GM12878 (cell line): ENCODE measurements at regions not wholly inside any gene's neighbourhood (a gene's known extent, or its start where the extent isn't known, plus 50 kb on each side); places are given as distances from the start of the nearest gene placed in this dataset.
"Not testable (repeated sequence)": the region's sequence is repeated elsewhere in the genome, so short reads cannot be mapped to it uniquely, and the experiment has no call there.

ENCODE experiments used
- ATAC-seq: fragments of 200-7000 bp; cut with Tn5 transposase; 3 replicates; pipeline ENCODE4 v1.9.1; 2020; ENCODE audit warnings: mild to moderate bottlenecking, moderate library complexity
- BruUV-seq: library from RNA; stranded (reverse); fragments of 400-500 nt; replicated peaks from 2 replicates; lab custom pipeline; 2021; lab: Mats Ljungman, UMichigan
- CTCF ChIA-PET: fragments of 300-600 bp; sonication (Branson Sonifier 250); formaldehyde crosslinking; extraction: SDS; loops from one replicate; lab custom pipeline; 2021; ENCODE audit warnings: inconsistent platforms; lab: Yijun Ruan, JAX
- POLR2A ChIA-PET: fragments of 350-600 bp; formaldehyde crosslinking; extraction: SDS; loops from one replicate; lab custom pipeline; 2021; ENCODE audit warnings: inconsistent platforms; lab: Charles Lee
- RAD21 ChIA-PET: fragments of 300-600 bp; sonication (Branson Sonifier 250); formaldehyde crosslinking; loops from one replicate; lab custom pipeline; 2023; ENCODE audit warnings: antibody characterized with exemption; ENCODE audit not compliant: unreplicated experiment; lab: Charles Lee
- SMC1A ChIA-PET: fragments of 300-600 bp; sonication (Branson Sonifier 250); formaldehyde crosslinking; loops from one replicate; lab custom pipeline; 2023; ENCODE audit not compliant: unreplicated experiment, uncharacterized antibody; lab: Charles Lee
- DNase-seq: peaks from one replicate; pipeline ENCODE4 v3.0.0-alpha.2; 2011; ENCODE audit warnings: low read depth, low spot score
- FAIRE-seq: peaks from 3 replicates; lab custom pipeline; 2011; peaks lifted over from hg19 to GRCh38; lab: Jason Lieb, UNC
- H2AFZ ChIP-seq: 2 replicates; pipeline ENCODE4 v1.6.0; 2011; ENCODE audit warnings: low read depth, low read length, control low read depth; ENCODE audit not compliant: control insufficient read depth
- H3K27ac ChIP-seq: 2 replicates; pipeline ENCODE4 v1.5.1; 2011; ENCODE audit warnings: control low read depth; ENCODE audit not compliant: control insufficient read depth, insufficient read depth
- H3K27me3 ChIP-seq, 2 experiments: replicated peaks in 1 of 2; 2 replicates each; pipeline versions ENCODE4 v1.6.0 to v1.6.1; 2011; ENCODE audit warnings: low read length in 1 of 2; ENCODE audit not compliant: control insufficient read depth in 2 of 2, insufficient read depth in 2 of 2
- H3K36me3 ChIP-seq, 2 experiments: 2 replicates each; pipeline ENCODE4 v1.5.1; 2011; ENCODE audit warnings: low read length in 1 of 2; ENCODE audit not compliant: control insufficient read depth in 2 of 2, insufficient read depth in 2 of 2
- H3K4me1 ChIP-seq: 2 replicates; pipeline ENCODE4 v1.6.1; 2011; ENCODE audit warnings: mild to moderate bottlenecking, low read length, moderate library complexity, mixed read lengths; ENCODE audit not compliant: control insufficient read depth, insufficient read depth
- H3K4me2 ChIP-seq: 2 replicates; pipeline ENCODE4 v1.6.0; 2011; ENCODE audit warnings: control low read depth; ENCODE audit not compliant: control insufficient read depth, insufficient read depth
- H3K4me3 ChIP-seq: fragments of 200-600 bp; sonication (generic); 2 replicates; pipeline ENCODE4 v1.5.1; 2016
- H3K79me2 ChIP-seq: 2 replicates; pipeline ENCODE4 v1.6.0; 2011; ENCODE audit warnings: low read length; ENCODE audit not compliant: control insufficient read depth, insufficient read depth
- H3K9ac ChIP-seq: 2 replicates; pipeline ENCODE4 v1.8.0; 2011; ENCODE audit warnings: low read length, control low read depth, mixed read lengths; ENCODE audit not compliant: control insufficient read depth, insufficient read depth
- H3K9me3 ChIP-seq: replicated peaks from 3 replicates; pipeline ENCODE4 v1.5.1; 2011; ENCODE audit warnings: mild to moderate bottlenecking, low read length; ENCODE audit not compliant: control insufficient read depth, insufficient read depth
- H4K20me1 ChIP-seq: 2 replicates; pipeline ENCODE4 v1.6.0; 2011; ENCODE audit not compliant: control insufficient read depth, insufficient read depth
- WGBS: methylation state at CpG from one replicate; pipeline ENCODE4 v1.1.6; 2016; ENCODE audit warnings: low lambda C conversion rate; ENCODE audit not compliant: insufficient replicate concordance, insufficient coverage; ENCODE audit errors: missing lambda C conversion rate; 5-methylcytosine and 5-hydroxymethylcytosine counted together
- in situ Hi-C: fragments of 300-500 bp; cut with MboI; formaldehyde crosslinking; loops from 9 replicates; pipeline ENCODE4 v1.14.3; 2018; ENCODE audit warnings: mixed read lengths
- intact Hi-C: fragments of 100-400 bp; cut with micrococcal nuclease; formaldehyde crosslinking; loops from one replicate; pipeline ENCODE4 v1.14.2; 2022; ENCODE audit not compliant: unreplicated experiment

DNA sequence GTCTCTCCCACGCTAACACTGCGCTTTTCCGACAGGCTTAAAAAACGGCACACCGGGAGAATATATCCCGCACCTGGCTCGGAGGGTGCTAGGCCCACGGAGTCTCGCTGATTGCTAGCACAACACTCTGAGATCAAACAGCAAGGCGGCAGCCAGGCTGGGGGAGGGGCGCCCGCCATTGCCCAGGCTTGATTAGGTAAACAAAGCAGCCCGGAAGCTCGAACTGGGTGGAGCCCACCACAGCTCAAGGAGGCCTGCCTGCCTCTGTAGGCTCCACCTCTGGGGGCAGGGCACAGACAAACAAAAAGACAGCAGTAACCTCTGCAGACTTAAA is 67.0 kb upstream of the FGF13 start:
- DNase-seq, H3K9ac ChIP-seq, H3K27me3 ChIP-seq, ATAC-seq, POLR2A ChIA-PET, SMC1A ChIA-PET, H3K9me3 ChIP-seq, H3K4me1 ChIP-seq, FAIRE-seq, H3K4me2 ChIP-seq, H3K4me3 ChIP-seq, H2AFZ ChIP-seq, RAD21 ChIA-PET, H4K20me1 ChIP-seq, H3K27ac ChIP-seq, H3K79me2 ChIP-seq, CTCF ChIA-PET, intact Hi-C loops, BruUV-seq, H3K36me3 ChIP-seq: not testable (repeated sequence)
- in situ Hi-C loops = loop anchor here (10.0 kb wide), 2 partner anchors 776 to 1176 kb away; no protein-coding TSS in a partner anchor
- 78% methylated on average over 12 of the region's 14 CpGs for WGBS

GRCh38 chrX:138777908-138778575 is 66.5 kb upstream of the FGF13 start:
- RAD21 ChIA-PET, H3K4me2 ChIP-seq: not testable (repeated sequence)
- in situ Hi-C loops = loop anchor here (10.0 kb wide), 2 partner anchors 777 to 1177 kb away; no protein-coding TSS in a partner anchor

More at GRCh38 chrX:138777908-138778575, 66.5 kb upstream of the FGF13 start:
- FAIRE-seq, H3K36me3 ChIP-seq, DNase-seq, CTCF ChIA-PET, BruUV-seq, H2AFZ ChIP-seq, H3K79me2 ChIP-seq, ATAC-seq, H3K27ac ChIP-seq, H3K9me3 ChIP-seq, H3K4me3 ChIP-seq, intact Hi-C loops, POLR2A ChIA-PET, H3K9ac ChIP-seq, H3K27me3 ChIP-seq, H4K20me1 ChIP-seq, H3K4me1 ChIP-seq: not testable (repeated sequence)
- SMC1A ChIA-PET = interaction anchor here (0.9 kb wide), 1 partner anchor 777 kb away, joined by 4 read pairs; no protein-coding TSS in a partner anchor
- 51% methylated on average over 15 of the region's 15 CpGs for WGBS
